H1 (cell line): ENCODE measurements at regions not wholly inside any gene's neighbourhood (a gene's known extent, or its start where the extent isn't known, plus 50 kb on each side); places are given as distances from the start of the nearest gene placed in this dataset.

Experiments used
- CTCF ChIA-PET: fragments of 300-600 bp; sonication (Branson Sonifier 250); formaldehyde crosslinking; loops from one replicate; lab custom pipeline; 2021; ENCODE audit not compliant: partially characterized antibody; lab: Charles Lee
- POLR2A ChIA-PET: fragments of 300-600 bp; sonication (Branson Sonifier 250); formaldehyde crosslinking; loops from one replicate; lab custom pipeline; 2021; ENCODE audit warnings: inconsistent platforms; ENCODE audit not compliant: partially characterized antibody; lab: Charles Lee
- DNase-seq, 2 experiments: peaks; one replicate each; pipeline versions ENCODE4 v3.0.0 to v3.0.0-alpha.2; 2010 to 2022; ENCODE audit warnings: low spot score in 2 of 2, low read depth in 1 of 2, mixed read lengths in 1 of 2
- FAIRE-seq: peaks from 2 replicates; lab custom pipeline; 2011; peaks lifted over from hg19 to GRCh38; lab: Jason Lieb, UNC
- H2AFZ ChIP-seq: 2 replicates; pipeline ENCODE4 v1.8.1; 2012; ENCODE audit warnings: low read length, inconsistent platforms
- H2AK5ac ChIP-seq: 2 replicates; pipeline ENCODE4 v1.6.1; 2013; ENCODE audit warnings: low read depth, low read length
- H2BK120ac ChIP-seq: replicated peaks from 2 replicates; pipeline ENCODE3; 2013; ENCODE audit warnings: low read depth, low read length, inconsistent platforms
- H2BK12ac ChIP-seq: 2 replicates; pipeline ENCODE4 v1.6.1; 2013; ENCODE audit warnings: low read depth, low read length
- H2BK15ac ChIP-seq: 2 replicates; pipeline ENCODE4 v1.6.1; 2013; ENCODE audit warnings: low read length
- H2BK20ac ChIP-seq: 2 replicates; pipeline ENCODE4 v1.6.1; 2013; ENCODE audit warnings: low read length
- H2BK5ac ChIP-seq: 2 replicates; pipeline ENCODE4 v1.6.1; 2013; ENCODE audit warnings: low read depth, low read length
- H3K14ac ChIP-seq: 2 replicates; pipeline ENCODE4 v1.6.1; 2013; ENCODE audit warnings: inconsistent platforms; ENCODE audit not compliant: insufficient read length
- H3K18ac ChIP-seq: 2 replicates; pipeline ENCODE4 v1.6.1; 2013; ENCODE audit warnings: low read length; ENCODE audit errors: extremely low read depth
- H3K23ac ChIP-seq: 2 replicates; pipeline ENCODE4 v1.6.1; 2013; ENCODE audit warnings: inconsistent platforms; ENCODE audit not compliant: insufficient read length
- H3K23me2 ChIP-seq: 2 replicates; pipeline ENCODE4 v1.6.1; 2013; ENCODE audit warnings: low read depth, low read length
- H3K27ac ChIP-seq: 2 replicates; pipeline ENCODE4 v1.6.1; 2011; ENCODE audit warnings: low read depth, low read length, inconsistent platforms
- H3K27me3 ChIP-seq, 4 experiments: replicated peaks in 1 of 4; 1 replicate in 1 of 4; 2 replicates in 3 of 4; pipeline versions ENCODE4 v1.6.1 to v1.8.1; 2011 to 2013; ENCODE audit warnings: low read length in 3 of 4, mild to moderate bottlenecking in 3 of 4, inconsistent platforms in 2 of 4, mixed read lengths in 2 of 4, moderate library complexity in 1 of 4; ENCODE audit not compliant: control insufficient read depth in 3 of 4, insufficient read depth in 3 of 4; ENCODE audit errors: extremely low read depth in 1 of 4
- H3K36me3 ChIP-seq, 4 experiments: 2 replicates each; pipeline versions ENCODE4 v1.6.1 to v1.8.1; 2011 to 2013; ENCODE audit warnings: mild to moderate bottlenecking in 4 of 4, low read length in 3 of 4, moderate library complexity in 2 of 4, control low read depth in 1 of 4, inconsistent platforms in 1 of 4; ENCODE audit not compliant: insufficient read depth in 4 of 4, control insufficient read depth in 2 of 4
- H3K4ac ChIP-seq: replicated peaks from 2 replicates; pipeline ENCODE3; 2013; ENCODE audit warnings: low read length, low read depth, mixed read lengths, inconsistent platforms; ENCODE audit not compliant: insufficient read length
- H3K4me1 ChIP-seq, 4 experiments: replicated peaks in 1 of 4; 1 replicate in 1 of 4; 2 replicates in 3 of 4; pipeline versions ENCODE4 v1.6.1 to v1.8.1; 2011 to 2013; ENCODE audit warnings: low read length in 3 of 4, inconsistent platforms in 2 of 4, mixed read lengths in 1 of 4; ENCODE audit not compliant: insufficient read depth in 4 of 4, control insufficient read depth in 3 of 4
- H3K4me2 ChIP-seq, 2 experiments: 2 replicates each; pipeline versions ENCODE4 v1.6.1 to v1.8.1; 2011 to 2013; ENCODE audit warnings: low read depth in 2 of 2, low read length in 2 of 2, control low read depth in 1 of 2, inconsistent platforms in 1 of 2, mild to moderate bottlenecking in 1 of 2; ENCODE audit not compliant: insufficient read depth in 1 of 2
- H3K4me3 ChIP-seq, 4 experiments: fragments of 200-600, 300-600 bp in 1 of 4; sonication (generic), shearing (Covaris generic), sonication (Bioruptor Twin) in 1 of 4; 2 replicates each; pipeline versions ENCODE4 v1.5.1 to v1.8.1; 2011 to 2016; ENCODE audit warnings: low read length in 4 of 4, low read depth in 3 of 4, control low read depth in 2 of 4, inconsistent platforms in 2 of 4, mild to moderate bottlenecking in 2 of 4, mixed read lengths in 1 of 4, moderate library complexity in 1 of 4; ENCODE audit not compliant: insufficient read depth in 2 of 4; ENCODE audit errors: extremely low read depth in 1 of 4
- H3K56ac ChIP-seq: replicated peaks from 2 replicates; pipeline ENCODE3; 2013; ENCODE audit warnings: low read depth, mild to moderate bottlenecking, mixed read lengths, low read length, inconsistent platforms; ENCODE audit not compliant: insufficient read length
- H3K79me1 ChIP-seq: 2 replicates; pipeline ENCODE4 v1.6.1; 2013; ENCODE audit warnings: low read depth, low read length, control low read depth
- H3K79me2 ChIP-seq, 2 experiments: 2 replicates each; pipeline versions ENCODE4 v1.6.1 to v1.8.1; 2012 to 2013; ENCODE audit warnings: low read length in 2 of 2, mild to moderate bottlenecking in 2 of 2, inconsistent platforms in 1 of 2; ENCODE audit not compliant: insufficient read depth in 2 of 2, control insufficient read depth in 1 of 2
- H3K9ac ChIP-seq, 4 experiments: replicated peaks in 1 of 4; 1 replicate in 1 of 4; 2 replicates in 3 of 4; pipeline versions ENCODE4 v1.6.1 to v1.8.1; 2011 to 2013; ENCODE audit warnings: low read depth in 3 of 4, low read length in 3 of 4, control low read depth in 2 of 4, mild to moderate bottlenecking in 2 of 4, moderate library complexity in 2 of 4, inconsistent platforms in 1 of 4; ENCODE audit errors: extremely low read depth in 1 of 4
- H3K9me3 ChIP-seq, 2 experiments: 2 replicates each; pipeline versions ENCODE4 v1.6.1 to v1.8.1; 2012 to 2013; ENCODE audit warnings: mild to moderate bottlenecking in 2 of 2, moderate library complexity in 2 of 2, control low read depth in 1 of 2, inconsistent platforms in 1 of 2, low read depth in 1 of 2, low read length in 1 of 2, mixed read lengths in 1 of 2; ENCODE audit not compliant: insufficient read depth in 2 of 2
- H4K20me1 ChIP-seq, 2 experiments: replicated peaks in 1 of 2; 2 replicates each; pipeline versions ENCODE3 to v1.8.1; 2011 to 2013; ENCODE audit warnings: inconsistent platforms in 2 of 2, low read length in 2 of 2, mild to moderate bottlenecking in 1 of 2; ENCODE audit not compliant: insufficient read depth in 2 of 2, control insufficient read depth in 1 of 2
- H4K5ac ChIP-seq: 2 replicates; pipeline ENCODE4 v1.6.1; 2013; ENCODE audit warnings: low read length, low read depth, mixed read lengths, inconsistent platforms; ENCODE audit not compliant: insufficient read length
- H4K8ac ChIP-seq: 2 replicates; pipeline ENCODE4 v1.8.0; 2013; ENCODE audit warnings: mild to moderate bottlenecking, moderate library complexity, low read length, inconsistent platforms; ENCODE audit not compliant: insufficient read depth; ENCODE audit errors: extremely low read depth
- H4K91ac ChIP-seq: replicated peaks from 2 replicates; pipeline ENCODE3; 2013; ENCODE audit warnings: low read length, mixed read lengths, inconsistent platforms; ENCODE audit not compliant: insufficient read length
- RFX5 ChIP-seq: IDR thresholded peaks from 2 replicates; pipeline ENCODE4 v1.6.1; 2011; ENCODE audit warnings: low read depth, low read length, improper control_type of control experiment, borderline replicate concordance
- SP4 ChIP-seq: IDR thresholded peaks from 2 replicates; pipeline ENCODE4 v1.6.1; 2012; ENCODE audit warnings: low read length, inconsistent platforms
- WGBS, 2 experiments: shearing (Covaris generic) in 1 of 2; methylation state at CpG; one replicate each; pipeline versions ENCODE4 v1.1.6 to v1.1.7; 2013 to 2015; ENCODE audit warnings: low lambda C conversion rate in 2 of 2, mixed read lengths in 2 of 2, inconsistent platforms in 1 of 2, low coverage in 1 of 2, missing lambda C conversion rate in 1 of 2; ENCODE audit not compliant: insufficient replicate concordance in 2 of 2, insufficient coverage in 1 of 2, insufficient read length in 1 of 2; ENCODE audit errors: extremely low coverage in 1 of 2, missing lambda C conversion rate in 1 of 2; 5-methylcytosine and 5-hydroxymethylcytosine counted together
- TF ChIP-seq, protein P1 (sequence below): IDR thresholded peaks from 2 replicates; pipeline ENCODE4 v1.6.1; 2011; ENCODE audit warnings: low read depth, mild to moderate bottlenecking, low read length; ENCODE audit not compliant: insufficient read depth
- TF ChIP-seq, protein P2 (sequence below): IDR thresholded peaks from 2 replicates; pipeline ENCODE4 v1.6.1; 2012; ENCODE audit warnings: inconsistent platforms

DNA sequence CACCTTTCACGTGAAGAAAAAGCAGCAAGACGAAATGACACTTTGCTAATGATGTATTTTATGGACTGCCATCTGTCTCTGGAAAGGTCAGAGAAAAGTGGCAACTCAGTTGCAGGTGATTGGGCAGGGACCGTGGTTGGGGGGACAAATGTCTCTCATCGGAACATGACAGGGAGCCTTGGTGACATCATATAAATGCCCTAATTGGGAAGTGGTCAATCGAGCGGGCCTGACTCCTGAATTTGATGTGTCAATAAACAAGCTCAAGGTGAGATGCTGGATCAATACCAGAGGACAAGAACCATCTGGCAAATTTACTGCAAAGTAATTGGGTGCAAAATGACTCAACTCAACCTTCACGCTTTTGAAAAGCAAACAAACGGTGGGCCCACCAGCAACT is 151.9 kb upstream of the SKOR2 start:
- Histone ChIP-seq H3K4me3 (no peak overlapping the region), H3K56ac (no peak overlapping the region), H4K91ac (no peak overlapping the region), H3K9ac (no peak overlapping the region), H2BK120ac (no peak overlapping the region), H4K8ac (no peak overlapping the region), H3K23ac (no peak overlapping the region), H4K20me1 (no peaks in the 10 kb centered on the region), H3K4me2 (no peak overlapping the region), H2AK5ac (no peak overlapping the region), H3K18ac (no peak overlapping the region), H3K14ac (no peak overlapping the region), H3K4ac (no peak overlapping the region), H3K79me2 (no peaks in the 10 kb centered on the region), H2BK20ac (no peak overlapping the region), H2BK12ac (no peak overlapping the region), H3K27ac (no peak overlapping the region), H3K79me1 (no peaks in the 10 kb centered on the region), H2BK15ac (no peak overlapping the region), H4K5ac (no peak overlapping the region), H2AFZ (no peak overlapping the region), H3K27me3 (no peaks in the 10 kb centered on the region; a peak in 2 of 7 replicates), H3K23me2 (no peaks in the 10 kb centered on the region), H3K36me3 (no peaks in the 10 kb centered on the region; a peak in 1 of 8 replicates), H3K9me3 (no peaks in the 10 kb centered on the region), H3K4me1 (peaks cover 2 to 12% (median 6%) of the 10 kb centered on the region in 4 experiments; a peak in 6 of 7 replicates), H2BK5ac (no peak overlapping the region)
- FAIRE-seq (no peak), DNase-seq (no peak)
- 92% methylated on average over 8 of the region's 8 CpGs; no CpG with 5 or more reads in 1 of the 2 experiments for WGBS, 2 experiments
- ChIA-PET CTCF (interaction anchor here (1.1 to 2.8 kb wide), 3 partner anchors 142 to 353 kb away, joined by 3 to 6 read pairs (median 4); no protein-coding TSS in a partner anchor), POLR2A (no interaction called here)
- TF ChIP-seq SP4 = no peak
- TF ChIP-seq, protein P1, sequence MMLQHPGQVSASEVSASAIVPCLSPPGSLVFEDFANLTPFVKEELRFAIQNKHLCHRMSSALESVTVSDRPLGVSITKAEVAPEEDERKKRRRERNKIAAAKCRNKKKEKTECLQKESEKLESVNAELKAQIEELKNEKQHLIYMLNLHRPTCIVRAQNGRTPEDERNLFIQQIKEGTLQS = no peak
- TF ChIP-seq, protein P2, sequence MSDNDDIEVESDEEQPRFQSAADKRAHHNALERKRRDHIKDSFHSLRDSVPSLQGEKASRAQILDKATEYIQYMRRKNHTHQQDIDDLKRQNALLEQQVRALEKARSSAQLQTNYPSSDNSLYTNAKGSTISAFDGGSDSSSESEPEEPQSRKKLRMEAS = no peak
- no peak for TF ChIP-seq RFX5
